Esophagus muscularis mucosa (tissue), 3 donors: ENCODE measurements at regions not wholly inside any gene's neighbourhood (a gene's known extent, or its start where the extent isn't known, plus 50 kb on each side); places are given as distances from the start of the nearest gene placed in this dataset.

Source experiments
- CTCF ChIP-seq, 3 experiments: fragments of 200-600 bp in 2 of 3; fragments of 450-650 bp in 1 of 3; sonication (generic) in 2 of 3; IDR thresholded peaks; one replicate each; pipeline ENCODE4 v1.5.1; 2017 to 2019; ENCODE audit warnings: antibody characterized with exemption in 3 of 3, mild to moderate bottlenecking in 2 of 3, moderate library complexity in 1 of 3
- POLR2AphosphoS5 ChIP-seq, 2 donors: sonication (generic); formaldehyde crosslinking; IDR thresholded peaks; one replicate each; pipeline ENCODE4 v1.6.1; 2017; ENCODE audit warnings: antibody characterized with exemption in 2 of 2

GRCh38 chr9:90433398-90433941, 209.2 kb downstream of the DIRAS2 start:
- no peak for TF ChIP-seq CTCF (IDR thresholded peaks at IDR 0.05)
- no peak for TF ChIP-seq POLR2AphosphoS5 (IDR thresholded peaks at IDR 0.05)
